Left lung (tissue), 4 donors: ENCODE measurements at regions not wholly inside any gene's neighbourhood (a gene's known extent, or its start where the extent isn't known, plus 50 kb on each side); places are given as distances from the start of the nearest gene placed in this dataset.

Experiments used
- ATAC-seq: fragments of 200-7000 bp; cut with Tn5 transposase; one replicate; pipeline ENCODE4 v1.9.1; 2020; ENCODE audit warnings: moderate library complexity
- DNase-seq, 4 donors: peaks; one replicate each; pipeline ENCODE4 v3.0.0-alpha.2; 2013 to 2020
- H3K27ac ChIP-seq, 2 donors: fragments of 200-600 bp; sonication (generic) in 1 of 2; one replicate each; pipeline versions ENCODE4 v1.5.0 to v1.8.0; 2020 to 2021
- H3K27me3 ChIP-seq, 2 donors: fragments of 200-600 bp; sonication (generic) in 1 of 2; one replicate each; pipeline versions ENCODE4 v1.5.0 to v1.8.0; 2020 to 2021
- H3K36me3 ChIP-seq, 2 donors: fragments of 200-600 bp; sonication (generic) in 1 of 2; one replicate each; pipeline versions ENCODE4 v1.5.0 to v1.8.0; 2020 to 2021
- H3K4me1 ChIP-seq, 2 donors: fragments of 200-600 bp; one replicate each; pipeline ENCODE4 v1.8.0; 2021
- H3K4me3 ChIP-seq, 2 donors: fragments of 200-600 bp; sonication (generic) in 1 of 2; one replicate each; pipeline versions ENCODE4 v1.5.0 to v1.8.0; 2020 to 2021; ENCODE audit warnings: mild to moderate bottlenecking in 1 of 2
- H3K9me3 ChIP-seq, 2 donors: fragments of 200-600 bp; sonication (generic) in 1 of 2; one replicate each; pipeline versions ENCODE4 v1.5.0 to v1.8.0; 2020 to 2021
- CTCF ChIP-seq, 2 donors: fragments of 200-600 bp; sonication (generic) in 1 of 2; IDR thresholded peaks; one replicate each; pipeline versions ENCODE4 v1.5.0 to v1.8.0; 2021; ENCODE audit warnings: antibody characterized with exemption in 2 of 2
- intact Hi-C, 2 donors: fragments of 100-400 bp; cut with DNase I; formaldehyde crosslinking; loops; one replicate each; pipeline versions ENCODE4 v1.11.2 to v1.14.2; 2022
- donor health status: DM: no; HTN: yes; CAD: no.
- donor health status: DM: no; HTN: no; CAD: no.

GRCh38 chr6:9140951-9141460 lies 705.7 kb upstream of the SLC35B3 start:
- Histone ChIP-seq H3K4me3 (no peak overlapping the region), H3K4me1 (peaks cover 0 to 3% of the 10 kb centered on the region in 2 donors), H3K27me3 (no peaks in the 10 kb centered on the region), H3K36me3 (no peaks in the 10 kb centered on the region), H3K27ac (peak overlapping the region in 1 of 2 donors; percentile 16), H3K9me3 (peaks cover 0 to 5% of the 10 kb centered on the region in 2 donors)
- ATAC-seq: peak; percentile 77
- intact Hi-C loops: no loop called here
- TF ChIP-seq CTCF (IDR thresholded peaks at IDR 0.05): no peak
- peak in 2 of 4 donors; percentile 33 to 55 for DNase-seq

GRCh38 chr6:9140172-9140571 lies 704.8 kb upstream of the SLC35B3 start:
- ATAC-seq: peak; percentile 80
- Histone ChIP-seq H3K36me3 (no peaks in the 10 kb centered on the region), H3K27me3 (no peaks in the 10 kb centered on the region), H3K4me1 (peaks cover 0 to 3% of the 10 kb centered on the region in 2 donors), H3K9me3 (no peaks in the 10 kb centered on the region), H3K27ac (no peak overlapping the region), H3K4me3 (no peak overlapping the region)
- intact Hi-C loops: no loop called here
- peak in 3 of 4 donors; percentile 25 to 61 (median 55) for DNase-seq
- no peak for TF ChIP-seq CTCF (IDR thresholded peaks at IDR 0.05)

GRCh38 chr6:9139746-9140145 lies 704.4 kb upstream of the SLC35B3 start:
- TF ChIP-seq CTCF (IDR thresholded peaks at IDR 0.05): no peak
- Histone ChIP-seq H3K36me3 (no peaks in the 10 kb centered on the region), H3K9me3 (no peaks in the 10 kb centered on the region), H3K4me1 (peaks cover 0 to 3% of the 10 kb centered on the region in 2 donors), H3K27ac (no peak overlapping the region), H3K4me3 (no peak overlapping the region), H3K27me3 (no peaks in the 10 kb centered on the region)
- ATAC-seq (no peak), DNase-seq (peak in 1 of 4 donors; percentile 5)
- intact Hi-C loops: no loop called here

GRCh38 chr6:9138936-9139335 lies 703.6 kb upstream of the SLC35B3 start:
- no peak for ATAC-seq
- intact Hi-C loops: no loop called here
- TF ChIP-seq CTCF (IDR thresholded peaks at IDR 0.05): no peak

GRCh38 chr6:9136141-9136822 lies 700.9 kb upstream of the SLC35B3 start:
- ATAC-seq (peak; percentile 7), DNase-seq (no peak)
- H3K9me3 ChIP-seq: no peaks in the 10 kb centered on the region
- intact Hi-C loops: no loop called here
- TF ChIP-seq CTCF (IDR thresholded peaks at IDR 0.05): no peak
- H3K4me3 ChIP-seq: no peak overlapping the region
- H3K36me3 ChIP-seq: no peaks in the 10 kb centered on the region
- no peaks in the 10 kb centered on the region for H3K27me3 ChIP-seq
- H3K4me1 ChIP-seq: peaks cover 0 to 3% of the 10 kb centered on the region in 2 donors
- no peak overlapping the region for H3K27ac ChIP-seq

More at GRCh38 chr6:9138936-9139335, 703.6 kb upstream of the SLC35B3 start:
- no peaks in the 10 kb centered on the region for H3K27me3 ChIP-seq
- H3K36me3 ChIP-seq: no peaks in the 10 kb centered on the region
- H3K9me3 ChIP-seq: no peaks in the 10 kb centered on the region
- peaks cover 0 to 3% of the 10 kb centered on the region in 2 donors for H3K4me1 ChIP-seq
- H3K27ac ChIP-seq: no peak overlapping the region
- no peak overlapping the region for H3K4me3 ChIP-seq
- DNase-seq: peak in 2 of 4 donors; percentile 14 to 39
